Heart left ventricle (tissue), 13 donors: ENCODE measurements at regions not wholly inside any gene's neighbourhood (a gene's known extent, or its start where the extent isn't known, plus 50 kb on each side); places are given as distances from the start of the nearest gene placed in this dataset.

Experiments used
- CTCF ChIP-seq, 12 donors: fragments of 200-600 bp; sonication (generic) in 4 of 12; IDR thresholded peaks; one replicate each; pipeline versions ENCODE4 v1.5.0 to v1.8.0; 2018 to 2022; ENCODE audit warnings: antibody characterized with exemption in 12 of 12, mild to moderate bottlenecking in 5 of 12
- POLR2A ChIP-seq, 2 donors: fragments of 450-650 bp; IDR thresholded peaks; one replicate each; pipeline ENCODE4 v1.6.1; 2017; ENCODE audit warnings: antibody characterized with exemption in 2 of 2, mild to moderate bottlenecking in 2 of 2, moderate library complexity in 2 of 2
- donor health status: ischemic (EF 13 %, LVEDD 7.1; RV severe dilation, severe dysfunction).
- donor health status: DM: no; HTN: yes; CAD: no.
- donor health status: DM: no; HTN: no; CAD: no.
- donor health status: ischemic (EF 25% LVEDD 6.9; RV normal size, moderate dysfunction).
- donor health status: ischemic (EF 25% LVEDD 5.7; RV mildly dilated, moderate dysfunction).
- donor health status: ischemic (EF 35%, LVEDD 5.7; RV mildly dilated, moderate dysfunction).
- donor health status: nonischemic (EF 11% LVEDD 7.7; RV severe dilation, severe dysfunction).
- donor health status: DM: yes; HTN: yes; CAD: no.
- donor health status: PGD.
- donor health status: ischemic (EF 29% LVEDD 5.4; RV normal size, mild dysfunction).
- donor health status: nonischemic (EF 23%, LVEDD 6.1; RV moderate dilation, normal function).

GRCh38 chr1:17965515-17966100 is 142.0 kb upstream of the IGSF21 start:
- TF ChIP-seq CTCF (IDR thresholded peaks at IDR 0.05) (no peak), POLR2A (IDR thresholded peaks at IDR 0.05) (no peak)
